CD14-positive monocyte (primary cell): ENCODE measurements at regions not wholly inside any gene's neighbourhood (a gene's known extent, or its start where the extent isn't known, plus 50 kb on each side); places are given as distances from the start of the nearest gene placed in this dataset.

ENCODE experiments used
- DNase-seq, 3 donors: peaks; one replicate each; pipeline ENCODE4 v3.0.0-alpha.2; 2011 to 2022
- H2AFZ ChIP-seq: 2 replicates; pipeline ENCODE4 v1.6.0; 2012; ENCODE audit warnings: mild to moderate bottlenecking, low read depth, low read length, inconsistent platforms; ENCODE audit not compliant: insufficient read depth, poor library complexity, severe bottlenecking
- H3K27ac ChIP-seq, 2 donors: 1 replicate in 1 of 2; 2 replicates in 1 of 2; pipeline ENCODE4 v1.5.1; 2012 to 2013; ENCODE audit warnings: low read length in 2 of 2, control low read depth in 1 of 2, inconsistent platforms in 1 of 2, low read depth in 1 of 2, mild to moderate bottlenecking in 1 of 2
- H3K27me3 ChIP-seq, 2 donors: one replicate each; pipeline versions ENCODE4 v1.6.0 to v1.6.1; 2011 to 2013; ENCODE audit warnings: low read length in 2 of 2; ENCODE audit not compliant: control insufficient read depth in 2 of 2, insufficient read depth in 2 of 2
- H3K36me3 ChIP-seq, 2 donors: replicated peaks in 1 of 2; 1 replicate in 1 of 2; 2 replicates in 1 of 2; pipeline versions ENCODE4 v1.5.1 to v1.6.1; 2012 to 2013; ENCODE audit warnings: low read length in 2 of 2, control low read depth in 1 of 2, inconsistent platforms in 1 of 2, mild to moderate bottlenecking in 1 of 2; ENCODE audit not compliant: insufficient read depth in 2 of 2, control insufficient read depth in 1 of 2
- H3K4me1 ChIP-seq, 2 donors: 1 replicate in 1 of 2; 2 replicates in 1 of 2; pipeline versions ENCODE4 v1.5.1 to v1.6.1; 2012 to 2013; ENCODE audit warnings: low read length in 2 of 2, control low read depth in 1 of 2, inconsistent platforms in 1 of 2, mild to moderate bottlenecking in 1 of 2, moderate library complexity in 1 of 2; ENCODE audit not compliant: insufficient read depth in 2 of 2, control insufficient read depth in 1 of 2
- H3K4me2 ChIP-seq: replicated peaks from 2 replicates; pipeline ENCODE3; 2012; ENCODE audit warnings: low read length, moderate library complexity, mild to moderate bottlenecking; ENCODE audit not compliant: poor library complexity, severe bottlenecking; ENCODE audit errors: extremely low read depth
- H3K4me3 ChIP-seq, 3 experiments: fragments of 200-600 bp in 1 of 3; sonication (generic) in 1 of 3; replicated peaks in 1 of 3; 1 replicate in 2 of 3; 2 replicates in 1 of 3; pipeline ENCODE4 v1.5.1; 2011 to 2013; ENCODE audit warnings: low read length in 3 of 3, mild to moderate bottlenecking in 3 of 3, control low read depth in 2 of 3, low read depth in 2 of 3, inconsistent platforms in 1 of 3, moderate library complexity in 1 of 3
- H3K79me2 ChIP-seq: 2 replicates; pipeline ENCODE4 v1.6.0; 2012; ENCODE audit warnings: mild to moderate bottlenecking, control low read depth, inconsistent platforms, low read length, moderate library complexity; ENCODE audit not compliant: insufficient read depth
- H3K9ac ChIP-seq: 2 replicates; pipeline ENCODE4 v1.6.0; 2017; ENCODE audit warnings: low read length, mild to moderate bottlenecking; ENCODE audit not compliant: insufficient read depth, poor library complexity, severe bottlenecking
- H3K9me3 ChIP-seq, 2 donors: replicated peaks in 1 of 2; 1 replicate in 1 of 2; 2 replicates in 1 of 2; pipeline versions ENCODE4 v1.5.1 to v1.6.1; 2012 to 2013; ENCODE audit warnings: low read length in 2 of 2, control low read depth in 1 of 2; ENCODE audit not compliant: control insufficient read depth in 1 of 2, insufficient read depth in 1 of 2
- H4K20me1 ChIP-seq: 2 replicates; pipeline ENCODE4 v1.6.0; 2012; ENCODE audit warnings: mild to moderate bottlenecking, low read length, control low read depth, moderate library complexity; ENCODE audit not compliant: insufficient read depth
- H3K27ac Mint-ChIP-seq, 7 donors: one replicate each; pipeline ENCODE4 v1.8.0; 2020; ENCODE audit warnings: mild to moderate bottlenecking in 7 of 7, mixed read lengths in 7 of 7, moderate library complexity in 6 of 7, inconsistent platforms in 2 of 7
- H3K27me3 Mint-ChIP-seq, 3 donors: one replicate each; pipeline ENCODE4 v1.8.0; 2021 to 2022; ENCODE audit warnings: low read depth in 3 of 3, mild to moderate bottlenecking in 3 of 3, mixed read lengths in 3 of 3, moderate library complexity in 3 of 3, inconsistent platforms in 1 of 3
- H3K36me3 Mint-ChIP-seq, 2 donors: one replicate each; pipeline ENCODE4 v1.8.0; 2020; ENCODE audit warnings: mixed read lengths in 2 of 2, inconsistent platforms in 1 of 2, mild to moderate bottlenecking in 1 of 2
- H3K4me1 Mint-ChIP-seq: one replicate; pipeline ENCODE4 v1.8.0; 2020; ENCODE audit warnings: mild to moderate bottlenecking, mixed read lengths
- H3K4me3 Mint-ChIP-seq, 2 donors: one replicate each; pipeline ENCODE4 v1.8.0; 2020; ENCODE audit warnings: mild to moderate bottlenecking in 2 of 2, mixed read lengths in 2 of 2, moderate library complexity in 1 of 2
- H3K9me3 Mint-ChIP-seq, 7 donors: one replicate each; pipeline ENCODE4 v1.8.0; 2020 to 2022; ENCODE audit warnings: mixed read lengths in 7 of 7, mild to moderate bottlenecking in 6 of 7, moderate library complexity in 6 of 7, inconsistent platforms in 2 of 7
- CTCF ChIP-seq: fragments of 200-600 bp; IDR thresholded peaks from one replicate; pipeline ENCODE4 v1.8.0; 2022; ENCODE audit warnings: antibody characterized with exemption, mild to moderate bottlenecking
- WGBS: methylation state at CpG from one replicate; pipeline ENCODE4 v1.1.5; 2013; ENCODE audit warnings: missing lambda C conversion rate; ENCODE audit not compliant: insufficient coverage; 5-methylcytosine and 5-hydroxymethylcytosine counted together
- intact Hi-C, 2 donors: fragments of 100-400 bp; cut with micrococcal nuclease; formaldehyde crosslinking; loops; one replicate each; pipeline versions ENCODE4 v1.15.0 to v1.15.1; 2023

DNA sequence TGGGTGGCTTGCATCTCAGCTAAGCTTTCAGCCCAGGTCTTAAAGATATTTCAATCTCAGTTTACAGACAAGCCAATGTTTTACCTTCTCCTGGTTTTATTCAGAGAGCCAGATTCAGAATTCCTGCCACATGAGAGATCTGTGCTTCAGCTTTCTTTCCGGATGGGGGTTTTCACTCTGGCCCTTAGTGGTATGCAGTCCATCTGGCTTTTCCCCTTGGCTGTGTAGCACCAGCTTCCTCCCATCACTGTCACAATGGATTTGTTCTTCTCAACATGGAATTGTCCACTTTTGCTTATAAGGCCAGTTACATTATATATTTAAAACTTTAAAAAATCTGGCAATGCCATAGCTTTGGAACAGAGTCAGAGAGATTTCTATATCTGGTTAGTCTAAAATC, 303.9 kb downstream of the ETS1 start:
- no peak overlapping the region for H3K4me3 Mint-ChIP-seq
- Histone ChIP-seq H3K9me3 (no peaks in the 10 kb centered on the region), H3K27me3 (no peaks in the 10 kb centered on the region), H3K36me3 (no peaks in the 10 kb centered on the region), H3K27ac (no peak overlapping the region), H2AFZ (no peak overlapping the region), H3K4me2 (no peak overlapping the region), H3K9ac (no peak overlapping the region), H3K4me3 (no peak overlapping the region), H4K20me1 (no peaks in the 10 kb centered on the region), H3K4me1 (no peaks in the 10 kb centered on the region), H3K79me2 (no peaks in the 10 kb centered on the region)
- DNase-seq, result no peak
- no peaks in the 10 kb centered on the region for H3K4me1 Mint-ChIP-seq
- H3K27ac Mint-ChIP-seq, result no peak overlapping the region
- H3K27me3 Mint-ChIP-seq, result peaks cover 1 to 3% (median 2%) of the 10 kb centered on the region in 3 donors
- no peak for TF ChIP-seq CTCF
- no peaks in the 10 kb centered on the region for H3K36me3 Mint-ChIP-seq
- intact Hi-C loops, result no loop called here
- H3K9me3 Mint-ChIP-seq, result no peaks in the 10 kb centered on the region
- WGBS, result no CpG with 5 or more reads among the region's 1 CpG

GRCh38 chr11:128282053-128282452, 305.3 kb downstream of the ETS1 start:
- H3K36me3 ChIP-seq, result no peaks in the 10 kb centered on the region
- no peaks in the 10 kb centered on the region for H3K27me3 ChIP-seq
- H3K4me1 ChIP-seq, result no peaks in the 10 kb centered on the region
- Mint-ChIP-seq H3K4me3 (no peak overlapping the region), H3K27ac (no peak overlapping the region), H3K36me3 (no peaks in the 10 kb centered on the region), H3K9me3 (no peaks in the 10 kb centered on the region), H3K4me1 (no peaks in the 10 kb centered on the region), H3K27me3 (peaks cover 1 to 2% (median 1%) of the 10 kb centered on the region in 3 donors)
- no peaks in the 10 kb centered on the region for H4K20me1 ChIP-seq
- no peak overlapping the region for H2AFZ ChIP-seq
- H3K79me2 ChIP-seq, result no peaks in the 10 kb centered on the region
- WGBS, result 100% methylated on average over 3 of the region's 7 CpGs
- no peaks in the 10 kb centered on the region for H3K9me3 ChIP-seq
- intact Hi-C loops, result no loop called here
- no peak for TF ChIP-seq CTCF
- DNase-seq, result no peak
- H3K27ac ChIP-seq, result no peak overlapping the region
- no peak overlapping the region for H3K4me3 ChIP-seq
- H3K4me2 ChIP-seq, result no peak overlapping the region
- H3K9ac ChIP-seq, result no peak overlapping the region
